Activated CD8-positive, alpha-beta memory T cell treated with anti-CD3 and anti-CD28 coated beads for 36 hours (primary cell): ENCODE measurements at regions not wholly inside any gene's neighbourhood (a gene's known extent, or its start where the extent isn't known, plus 50 kb on each side); places are given as distances from the start of the nearest gene placed in this dataset.
"Not testable (repeated sequence)": the region's sequence is repeated elsewhere in the genome, so short reads cannot be mapped to it uniquely, and the experiment has no call there.

ENCODE experiments used
- CTCF ChIA-PET: fragments of 350-600 bp; sonication (Branson Sonifier 250); formaldehyde crosslinking; loops from one replicate; lab custom pipeline; 2021; ENCODE audit warnings: antibody characterized with exemption; lab: Charles Lee
- POLR2A ChIA-PET: fragments of 350-600 bp; sonication (Branson Sonifier 250); formaldehyde crosslinking; loops from one replicate; lab custom pipeline; 2021; ENCODE audit warnings: antibody characterized with exemption; lab: Charles Lee

DNA sequence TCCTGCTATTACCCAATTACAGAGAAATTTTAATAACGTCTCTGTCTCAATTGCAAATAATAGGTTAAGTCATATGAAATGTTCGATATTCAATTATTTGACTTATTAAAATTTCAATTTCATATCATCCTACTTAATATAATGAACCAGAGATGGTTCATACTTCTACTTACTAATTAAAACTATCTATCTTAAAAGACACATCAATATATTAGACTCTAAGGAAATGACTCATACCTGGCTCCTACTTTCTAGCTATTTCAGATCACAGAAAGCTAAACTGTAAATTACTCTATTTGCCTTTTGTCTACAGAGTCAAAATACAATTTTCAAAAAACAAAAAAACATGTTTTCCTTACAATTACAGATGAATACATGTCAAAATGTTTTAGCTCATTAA, 99.6 kb downstream of the CAPZA3 start:
- ChIA-PET CTCF (no interaction called here), POLR2A (no interaction called here)

DNA sequence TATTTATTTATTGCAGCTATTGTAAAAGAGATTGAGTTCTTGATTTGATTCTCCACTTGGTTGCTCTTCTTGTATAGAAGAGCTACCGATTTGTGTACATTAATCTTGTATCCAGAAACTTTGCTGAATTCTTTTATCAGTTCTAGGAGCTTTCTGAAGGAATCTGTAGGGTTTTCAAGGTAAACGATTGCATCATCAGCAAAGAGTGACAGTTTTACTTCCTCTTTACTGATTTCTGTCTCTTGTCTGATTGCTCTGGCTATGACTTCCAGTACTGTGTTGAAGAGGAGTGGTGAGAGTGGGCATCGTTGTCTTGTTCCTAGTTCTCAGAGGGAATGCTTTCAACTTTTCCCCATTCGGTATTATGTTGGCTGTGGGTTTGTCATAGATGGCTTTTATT, 103.1 kb downstream of the CAPZA3 start:
- POLR2A ChIA-PET, CTCF ChIA-PET: not testable (repeated sequence)

DNA sequence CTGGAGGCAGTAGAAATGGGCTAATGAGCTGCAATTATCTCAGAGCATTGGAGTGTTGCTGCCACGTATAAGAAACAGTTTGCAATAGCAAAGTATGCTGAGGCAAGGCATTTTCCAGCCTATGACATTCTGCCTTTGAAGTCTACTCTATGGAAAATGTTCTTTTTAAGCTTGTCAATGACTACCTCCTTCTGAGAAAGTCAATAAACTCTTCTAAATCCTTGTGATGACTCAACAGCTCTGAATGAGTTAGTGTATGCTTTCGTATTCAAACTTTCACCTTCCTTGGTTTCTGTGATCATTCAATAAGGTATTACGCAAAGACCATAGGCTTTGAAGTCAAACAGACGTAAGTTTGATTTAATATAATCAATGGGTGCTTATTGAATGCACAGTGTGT, 111.2 kb downstream of the CAPZA3 start:
- POLR2A ChIA-PET = no interaction called here
- CTCF ChIA-PET = no interaction called here

DNA sequence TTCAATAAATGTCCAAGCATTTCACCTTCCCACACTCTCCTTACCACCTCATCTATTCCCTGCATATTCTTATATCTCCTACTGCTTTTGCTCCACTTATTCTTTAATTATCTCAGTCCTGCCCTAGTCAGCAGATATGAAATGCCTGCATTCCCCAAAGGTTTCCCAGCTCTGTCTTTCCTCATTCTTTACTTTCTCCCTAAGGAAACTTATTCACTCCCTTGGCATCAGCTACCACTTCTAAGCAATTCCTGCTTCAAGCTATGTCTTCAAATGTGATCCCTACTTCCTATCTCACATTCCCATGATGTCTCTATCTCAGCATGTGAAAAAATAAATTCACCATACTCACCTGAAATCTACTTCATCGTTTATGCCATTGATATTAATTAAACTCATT, 111.8 kb downstream of the CAPZA3 start:
- CTCF ChIA-PET = no interaction called here
- POLR2A ChIA-PET = no interaction called here

DNA sequence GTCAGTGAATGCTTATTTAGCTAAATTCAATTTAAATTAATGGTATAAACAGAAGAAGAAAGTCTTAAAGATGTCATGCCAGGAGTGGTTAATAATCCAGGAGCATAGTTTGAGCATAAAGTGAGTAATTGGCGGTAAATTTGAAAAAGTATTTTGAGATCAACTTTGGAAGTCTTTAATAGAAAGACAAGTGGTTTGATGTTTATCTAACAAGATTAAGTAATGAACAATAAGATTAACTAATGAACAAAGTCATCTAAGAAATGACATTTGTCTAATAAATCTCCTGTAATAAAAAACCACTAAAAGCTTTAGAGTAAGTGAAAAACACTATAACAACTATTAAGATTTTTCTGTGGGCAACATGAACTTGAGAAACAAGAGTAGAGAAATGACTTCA, 112.8 kb downstream of the CAPZA3 start:
- POLR2A ChIA-PET = no interaction called here
- CTCF ChIA-PET = no interaction called here

DNA sequence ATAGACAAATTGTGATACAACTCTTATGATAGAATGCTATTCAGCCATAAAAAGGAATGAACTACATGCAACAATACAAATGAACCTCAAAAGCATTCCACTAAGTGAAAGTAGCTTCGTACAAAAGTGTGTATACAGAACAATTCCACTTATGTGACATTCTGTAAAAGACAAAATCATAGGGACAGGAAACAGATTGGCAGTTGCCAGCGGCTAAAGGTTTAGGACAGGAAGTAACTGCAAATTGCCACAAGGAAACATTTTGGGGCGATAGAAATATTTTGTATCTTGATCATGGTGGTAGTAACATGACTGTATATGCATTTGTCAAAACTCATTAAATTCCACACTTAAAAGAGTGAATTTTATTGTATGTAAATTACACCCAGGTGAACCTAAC, 113.4 kb downstream of the CAPZA3 start:
- POLR2A ChIA-PET = no interaction called here
- CTCF ChIA-PET = no interaction called here

DNA sequence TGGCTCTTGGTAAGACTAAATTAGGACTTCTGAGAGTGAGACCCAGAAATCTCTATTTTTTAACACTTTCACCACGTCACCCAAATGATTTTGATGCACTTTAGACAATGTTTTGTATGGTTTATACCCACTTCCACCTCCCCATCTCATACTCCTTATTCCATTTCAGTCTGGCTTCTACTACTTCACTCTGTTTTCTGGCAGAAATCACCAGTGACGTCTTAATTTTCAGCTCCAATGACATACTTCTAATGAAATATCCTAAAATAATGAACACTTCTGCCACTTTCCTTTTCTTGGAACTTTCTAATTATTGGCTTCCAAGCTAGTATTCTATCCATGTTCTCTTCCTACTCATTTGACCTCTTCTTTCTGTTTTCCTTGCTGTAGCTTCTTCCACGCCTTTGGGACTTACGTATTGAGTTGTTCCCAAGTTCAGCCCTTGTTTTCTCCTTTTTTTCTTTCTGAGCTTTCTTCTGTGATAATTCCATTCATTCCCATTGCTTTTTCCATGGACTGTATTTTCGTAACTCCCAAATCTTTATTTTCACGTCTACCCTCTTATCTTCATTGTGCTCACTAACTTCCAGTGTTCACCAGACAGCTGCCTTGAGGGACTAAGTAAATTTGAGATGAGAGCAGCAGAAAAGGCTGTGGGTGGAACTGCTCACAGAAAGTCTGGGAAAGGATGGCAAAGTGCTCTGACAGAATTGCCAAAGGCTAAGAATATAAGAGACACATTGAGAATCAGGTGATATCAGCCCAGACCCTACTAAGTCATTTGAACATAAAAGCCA, 115.8 kb downstream of the CAPZA3 start:
- CTCF ChIA-PET = no interaction called here
- POLR2A ChIA-PET = no interaction called here

DNA sequence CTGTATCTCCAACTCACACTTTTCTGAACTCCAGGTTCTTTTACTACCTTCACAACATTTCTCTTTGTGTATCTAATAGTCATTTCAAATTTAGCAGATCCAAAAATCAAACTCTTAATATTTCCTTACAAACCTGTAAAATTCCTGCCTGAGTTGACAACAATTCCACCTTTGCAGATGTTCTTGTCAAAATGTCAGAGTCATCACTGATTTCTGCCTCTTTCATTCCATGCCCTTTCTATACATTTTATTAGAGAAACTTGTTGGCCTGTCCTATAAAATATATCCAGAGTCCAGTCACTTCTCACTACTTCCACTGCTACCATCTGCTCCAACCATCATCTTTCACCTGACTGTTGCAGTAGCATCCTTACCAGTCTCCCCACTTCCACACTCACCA, 119.7 kb downstream of the CAPZA3 start:
- POLR2A ChIA-PET = no interaction called here
- CTCF ChIA-PET = no interaction called here

DNA sequence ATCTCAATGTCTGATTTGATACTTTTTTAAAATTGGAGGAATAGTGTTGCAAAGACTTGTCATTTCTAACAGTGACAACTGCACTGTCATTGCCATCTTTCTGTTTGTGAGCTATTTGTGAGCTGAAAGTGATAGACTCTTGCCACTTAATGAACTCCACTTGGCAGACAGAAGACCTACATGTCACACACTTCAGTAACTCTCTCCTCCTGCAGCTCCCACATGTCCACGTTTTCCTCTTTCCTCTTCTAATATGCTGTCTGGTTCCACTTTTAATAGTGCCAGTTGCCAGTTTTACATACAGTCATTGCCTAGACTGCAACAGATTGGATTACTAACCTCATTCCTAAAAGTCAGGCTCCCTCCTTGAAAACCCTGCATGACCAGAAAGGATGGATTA, 121.5 kb downstream of the CAPZA3 start:
- ChIA-PET POLR2A (no interaction called here), CTCF (no interaction called here)

DNA sequence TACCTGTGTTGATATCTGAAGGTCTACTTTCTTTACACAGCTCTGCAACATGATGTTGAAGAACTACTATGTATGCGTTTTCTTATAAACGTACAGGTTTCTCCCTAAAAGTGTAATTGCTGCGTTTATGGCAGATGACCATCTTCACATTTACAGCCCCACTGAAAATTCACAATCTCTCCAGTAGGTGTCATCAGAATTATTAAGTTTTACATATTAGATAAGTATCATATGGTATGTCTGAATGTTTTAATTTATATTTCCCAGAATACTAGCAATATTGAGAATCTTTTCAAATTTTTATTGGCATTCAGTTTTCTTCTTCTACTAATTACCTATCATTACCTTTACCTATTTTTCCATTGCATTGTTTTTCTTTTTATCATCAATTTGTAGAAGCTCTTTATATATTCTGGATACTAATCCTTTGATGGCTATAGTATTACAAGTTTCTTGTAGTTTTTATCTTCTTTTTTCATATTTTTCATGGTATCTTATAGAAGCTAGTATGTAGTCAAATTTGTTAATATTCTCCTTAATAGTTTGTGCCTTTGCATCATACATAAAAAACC, 123.5 kb downstream of the CAPZA3 start:
- ChIA-PET CTCF (no interaction called here), POLR2A (no interaction called here)

DNA sequence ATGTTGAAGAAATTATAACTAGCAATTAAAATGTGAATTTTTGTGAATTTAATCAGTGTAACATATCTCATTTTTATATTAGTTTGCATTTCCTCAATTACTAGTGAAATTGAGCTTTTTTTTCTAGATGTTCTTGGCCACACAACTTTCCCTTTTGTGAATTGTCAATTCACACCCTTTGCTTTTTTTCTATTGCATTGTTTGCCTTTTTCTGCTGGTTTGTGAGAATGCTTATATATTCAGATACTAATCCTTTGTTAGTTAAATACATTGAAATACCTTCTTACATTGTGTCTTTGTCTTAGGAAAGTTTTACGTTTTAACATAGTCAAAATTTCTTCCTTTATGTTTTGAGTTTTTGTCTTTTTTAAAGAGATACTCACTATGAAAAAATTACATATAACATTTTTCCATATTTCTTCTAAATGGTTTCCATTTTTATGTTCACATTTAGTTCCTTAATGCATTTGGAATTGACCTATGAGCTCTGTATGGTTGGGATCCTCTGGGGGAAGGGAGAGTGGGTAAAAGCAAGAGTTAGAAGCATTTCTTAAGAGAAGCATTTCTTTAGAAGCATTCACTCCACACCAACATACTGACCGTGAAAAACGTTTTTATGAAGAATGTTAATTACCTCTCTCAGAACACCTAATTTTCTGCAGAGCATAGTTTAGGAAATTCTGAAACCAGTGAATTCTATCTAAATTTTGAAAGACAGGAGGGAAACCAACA, 126.0 kb downstream of the CAPZA3 start:
- ChIA-PET CTCF (no interaction called here), POLR2A (no interaction called here)

DNA sequence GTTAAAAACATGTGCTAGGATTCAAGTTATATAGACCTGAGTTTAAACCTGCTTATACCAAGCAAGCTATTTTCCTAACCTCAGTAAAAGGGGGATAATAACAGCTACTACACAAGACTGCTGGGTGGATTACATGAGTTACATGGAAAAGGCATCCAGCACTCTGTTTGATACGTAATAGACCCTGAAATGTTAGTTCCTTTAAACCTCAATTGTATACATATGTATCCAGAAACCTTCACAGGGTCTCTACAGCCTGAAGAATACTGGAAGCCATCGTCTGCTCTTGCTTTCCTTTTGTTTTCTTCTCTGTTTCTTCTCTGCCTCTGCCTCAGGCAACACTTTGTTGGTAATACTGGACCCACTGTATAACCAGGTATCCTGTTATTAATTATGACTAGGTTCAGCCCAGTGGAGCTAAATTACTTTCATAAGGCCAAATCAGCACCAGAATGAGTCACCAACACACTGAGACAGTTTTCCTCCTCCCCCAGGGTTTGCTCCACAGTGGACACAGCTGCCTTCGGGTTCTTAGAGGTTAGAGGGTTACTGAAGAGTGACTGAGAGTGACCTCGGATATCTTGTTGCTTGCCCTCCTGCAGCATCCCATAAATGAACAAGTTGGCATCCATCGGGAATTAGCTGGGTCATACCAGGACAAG, 127.1 kb downstream of the CAPZA3 start:
- ChIA-PET CTCF (interaction anchor here (0.6 kb wide), 1 partner anchor 231 kb away, joined by 3 read pairs; no protein-coding TSS in a partner anchor), POLR2A (no interaction called here)

DNA sequence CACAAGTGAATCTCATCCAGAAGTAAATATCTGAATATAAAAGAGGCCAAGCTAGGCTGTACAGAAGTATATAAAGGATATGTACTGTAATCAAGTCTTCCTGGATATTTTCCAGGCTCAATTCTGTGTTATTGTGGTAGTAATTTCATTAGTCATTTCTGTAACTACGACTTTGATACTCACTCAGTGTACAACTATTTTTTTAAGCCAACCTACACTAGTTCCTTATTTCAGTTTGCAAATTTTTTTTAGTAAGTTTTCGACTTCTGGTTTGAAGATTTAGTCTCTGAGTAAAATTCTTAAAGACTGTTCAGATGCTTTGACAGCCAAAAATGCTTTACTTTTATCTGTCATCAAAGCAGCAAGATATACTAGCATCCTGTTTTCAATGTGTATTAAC, 130.8 kb downstream of the CAPZA3 start:
- ChIA-PET CTCF (no interaction called here), POLR2A (no interaction called here)

DNA sequence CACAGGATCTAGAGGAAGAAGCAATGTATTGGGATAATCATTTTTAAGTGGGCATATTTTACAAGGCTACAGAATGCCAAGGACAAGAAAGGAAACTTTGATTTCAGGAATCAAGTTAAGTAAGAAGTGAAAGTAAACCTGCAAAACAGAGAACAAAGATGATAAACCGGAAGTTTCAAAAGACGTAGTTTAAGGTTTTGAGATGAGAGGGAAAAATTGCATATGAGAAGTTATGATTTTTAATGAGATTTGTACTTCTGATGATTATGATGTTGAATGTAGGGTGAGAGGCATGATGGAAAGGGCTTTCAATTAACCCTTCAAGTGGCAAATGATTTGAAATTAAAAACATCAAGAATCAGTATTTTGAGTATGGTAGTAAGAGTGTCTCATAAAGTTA, 134.9 kb downstream of the CAPZA3 start:
- ChIA-PET POLR2A (no interaction called here), CTCF (no interaction called here)

DNA sequence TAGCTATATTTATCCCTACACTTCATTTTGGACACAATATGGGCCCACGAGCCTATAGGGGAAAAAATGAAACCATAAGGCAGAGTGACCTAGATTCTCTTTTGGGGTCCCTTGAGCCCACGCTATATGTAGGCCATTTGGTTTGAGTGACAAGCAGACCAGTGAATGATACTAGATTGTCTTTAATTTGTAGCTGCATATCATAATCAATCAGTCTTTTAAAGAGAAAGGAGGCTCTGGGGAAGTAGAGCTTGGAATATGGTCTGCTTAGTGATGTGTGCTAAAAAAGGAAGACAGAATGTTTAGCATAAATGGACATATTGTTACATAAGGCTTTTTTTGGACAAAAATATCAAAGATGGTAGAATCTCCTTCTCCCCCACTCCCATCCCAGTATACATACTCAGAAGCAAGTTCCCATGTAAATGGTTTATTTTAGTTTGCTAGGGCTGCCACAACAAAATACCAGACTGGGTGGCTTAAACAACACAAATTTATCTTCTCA, 140.8 kb downstream of the CAPZA3 start:
- CTCF ChIA-PET = no interaction called here

DNA sequence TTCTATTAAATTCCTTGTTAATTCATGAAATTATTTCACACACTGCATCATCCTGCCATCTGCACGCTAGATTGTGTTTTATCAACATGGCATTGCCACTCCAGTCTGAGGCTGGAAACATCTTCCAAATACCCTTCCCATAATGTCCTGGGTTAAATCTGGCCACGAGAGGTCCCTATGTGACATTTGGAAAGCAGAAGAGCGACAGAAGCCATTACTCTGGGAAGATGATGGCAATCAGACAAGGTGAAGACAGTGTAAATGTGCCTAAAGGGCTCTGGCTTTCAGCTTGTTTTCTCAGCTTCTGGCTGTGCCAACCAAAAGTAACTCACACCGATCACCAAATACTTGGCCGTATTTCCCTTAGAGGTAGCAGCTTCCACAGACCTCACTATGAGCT, 144.8 kb downstream of the CAPZA3 start:
- ChIA-PET CTCF (no interaction called here), POLR2A (no interaction called here)

More for the DNA sequence above, 140.8 kb downstream of the CAPZA3 start:
- POLR2A ChIA-PET = no interaction called here

DNA sequence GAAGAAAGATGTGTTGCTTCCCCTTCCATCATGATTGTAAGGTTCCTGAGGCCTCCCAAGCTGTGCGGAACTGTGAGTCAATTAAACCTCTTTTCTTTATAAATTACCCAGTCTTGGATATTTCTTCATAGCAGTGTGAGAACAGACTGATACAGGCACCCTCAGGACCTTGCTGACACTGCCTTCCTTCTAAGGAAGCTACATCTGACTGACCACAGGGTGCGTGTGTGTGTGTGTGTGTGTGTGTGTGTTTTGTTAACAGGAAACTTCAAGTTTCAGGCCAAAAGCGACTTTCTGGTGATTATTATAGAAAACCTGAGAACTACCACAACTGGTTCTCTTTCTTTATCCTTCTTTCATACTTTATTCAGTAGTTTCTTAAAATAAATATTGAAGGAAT, 149.0 kb downstream of the CAPZA3 start:
- CTCF ChIA-PET = no interaction called here
- POLR2A ChIA-PET = no interaction called here

DNA sequence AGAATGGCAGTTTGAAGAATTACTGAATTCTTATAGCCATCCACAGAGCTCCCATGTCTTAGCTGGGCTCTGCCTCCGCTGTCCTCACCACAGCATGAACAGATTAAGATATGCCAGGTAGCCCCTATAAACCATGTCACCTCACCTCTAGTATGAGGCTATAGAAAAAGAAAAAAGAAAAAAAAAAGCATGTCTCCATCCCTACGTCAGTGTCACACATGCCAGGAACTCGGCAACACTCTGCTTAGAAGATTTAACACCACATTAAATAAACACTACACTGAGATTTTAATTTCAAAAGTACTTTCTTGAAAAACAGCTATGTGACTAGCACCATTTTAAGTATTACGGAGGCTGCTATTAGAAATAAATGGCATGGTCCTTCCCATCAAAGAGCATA, 149.4 kb downstream of the CAPZA3 start:
- CTCF ChIA-PET = no interaction called here
- POLR2A ChIA-PET = no interaction called here

DNA sequence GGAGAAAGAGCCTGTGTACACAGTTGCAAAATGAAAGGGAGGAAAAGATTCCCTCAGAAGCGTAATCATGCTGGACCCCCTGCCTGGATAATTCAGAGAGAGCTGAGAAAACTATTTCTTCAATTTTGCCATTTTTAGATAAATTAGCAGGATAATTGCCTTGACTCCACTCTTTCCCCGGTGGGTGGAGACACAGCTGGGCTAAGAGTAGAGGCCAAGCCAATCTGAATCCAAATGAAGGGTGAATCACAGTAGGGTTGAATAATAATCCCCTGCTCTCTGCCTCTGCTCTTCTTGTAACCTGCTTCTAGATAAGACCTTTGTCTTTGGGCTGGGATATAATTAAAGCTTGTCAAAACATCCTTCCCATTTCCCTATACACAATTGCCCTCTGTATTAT, 150.1 kb downstream of the CAPZA3 start:
- ChIA-PET CTCF (no interaction called here), POLR2A (no interaction called here)

DNA sequence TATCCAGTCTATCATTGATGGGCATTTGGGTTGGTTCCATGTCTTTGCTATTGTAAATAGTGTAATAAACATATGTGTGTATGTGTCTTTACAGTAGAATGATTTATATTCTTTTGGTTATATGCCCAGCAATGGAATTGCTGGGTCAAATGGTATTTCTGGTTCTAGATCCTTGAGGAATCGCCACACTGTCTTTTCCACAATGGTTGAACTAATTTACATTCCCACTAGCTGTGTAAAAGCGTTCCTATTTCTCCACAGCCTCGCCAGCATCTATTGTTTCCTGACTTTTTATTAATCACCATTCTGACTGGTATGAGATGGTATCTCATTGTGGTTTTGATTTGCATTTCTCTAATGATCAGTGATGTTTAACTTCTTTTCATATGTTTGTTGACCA, 152.7 kb downstream of the CAPZA3 start:
- POLR2A ChIA-PET = not testable (repeated sequence)

More for the DNA sequence above, 152.7 kb downstream of the CAPZA3 start:
- CTCF ChIA-PET = not testable (repeated sequence)
